HEK293T (cell line): ENCODE measurements at regions not wholly inside any gene's neighbourhood (a gene's known extent, or its start where the extent isn't known, plus 50 kb on each side); places are given as distances from the start of the nearest gene placed in this dataset.

ENCODE experiments used
- BHLHE40 ChIP-seq: fragments of 450-650 bp; IDR thresholded peaks from 2 replicates; pipeline ENCODE4 v1.6.1; 2016; ENCODE audit warnings: mild to moderate bottlenecking, moderate library complexity, borderline replicate concordance
- CTBP1 ChIP-seq: fragments of 450-650 bp; IDR thresholded peaks from 2 replicates; pipeline ENCODE4 v1.6.1; 2016; ENCODE audit warnings: borderline replicate concordance
- SP1 ChIP-seq: fragments of 450-650 bp; IDR thresholded peaks from 2 replicates; pipeline ENCODE4 v1.6.1; 2017
- SUZ12 ChIP-seq: fragments of 450-650 bp; IDR thresholded peaks from 2 replicates; pipeline ENCODE4 v1.6.1; 2016; ENCODE audit warnings: mild to moderate bottlenecking

DNA sequence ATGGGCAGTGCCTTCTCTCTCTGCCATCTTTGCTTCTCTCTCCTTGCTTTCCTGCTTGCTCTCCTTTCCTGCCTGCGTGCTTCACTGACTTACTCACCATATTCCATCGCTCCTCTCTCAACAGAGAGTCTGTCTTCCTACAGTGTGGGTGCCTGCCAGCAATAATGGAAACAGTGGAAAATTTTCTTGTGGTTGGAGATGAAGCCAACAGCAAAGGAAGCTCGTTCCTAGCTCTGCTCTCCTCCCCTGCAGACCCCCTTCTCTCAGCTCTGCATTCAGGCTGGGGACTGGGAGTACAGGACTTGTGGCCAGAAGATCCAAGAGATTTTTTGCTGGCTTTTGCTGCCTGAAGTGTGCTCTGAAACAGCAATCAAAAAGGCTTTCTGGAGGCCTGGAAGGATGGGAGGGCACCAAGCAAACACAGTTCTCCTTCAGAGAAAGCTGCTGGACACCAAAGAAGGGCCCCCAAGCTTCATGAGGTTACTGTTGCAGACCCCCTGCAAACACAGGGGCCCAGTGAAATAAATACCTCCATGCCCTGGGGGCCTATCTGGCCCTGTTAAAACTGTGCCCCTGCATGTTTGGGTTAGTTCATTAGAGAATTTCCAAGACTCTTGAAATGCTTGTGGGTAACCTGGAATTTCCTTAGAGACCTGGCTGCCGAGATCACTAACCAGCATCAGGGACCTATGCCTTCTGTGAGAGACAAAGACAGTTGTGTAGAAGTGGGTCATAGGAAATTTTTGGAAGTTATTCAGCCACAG lies 149.9 kb upstream of the RASGRP1 start:
- TF ChIP-seq BHLHE40 = no peak
- no peak for TF ChIP-seq CTBP1
- TF ChIP-seq SP1 = no peak
- no peak for TF ChIP-seq SUZ12
